GM21390 (cell line): ENCODE measurements at regions not wholly inside any gene's neighbourhood (a gene's known extent, or its start where the extent isn't known, plus 50 kb on each side); places are given as distances from the start of the nearest gene placed in this dataset.

ENCODE experiments used
- ATAC-seq: cut with Tn5 transposase; IDR thresholded peaks from one replicate; pipeline ENCODE4 v1.9.1; 2021; ENCODE audit not compliant: unreplicated experiment

DNA sequence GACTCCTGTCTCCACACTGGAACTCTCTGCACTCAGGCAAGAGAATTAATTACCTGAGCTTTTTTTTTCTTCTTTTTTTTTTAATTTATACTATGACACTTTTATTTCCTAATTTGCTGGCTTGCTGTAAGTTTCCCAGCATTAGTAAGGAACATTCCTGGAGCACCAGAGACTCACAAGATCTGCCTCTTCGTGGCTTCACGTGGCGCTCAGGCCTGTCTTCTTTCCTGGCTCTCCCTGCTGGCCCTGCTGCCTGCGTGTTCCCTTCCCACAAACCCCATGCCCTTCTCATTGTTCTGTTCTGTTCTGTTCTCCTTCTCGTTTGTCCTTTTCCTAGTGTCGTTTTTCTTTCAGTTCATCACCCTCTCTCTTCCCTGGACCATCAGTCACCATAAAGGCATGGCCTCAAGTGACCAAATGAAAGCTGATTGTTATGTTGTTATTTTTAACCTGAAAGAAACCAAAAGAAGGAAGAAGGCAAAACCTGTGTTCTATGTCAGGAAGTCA is 591.6 kb upstream of the PFKP start:
- ATAC-seq = no peak

GRCh38 chr10:2471811-2472210 is 595.5 kb upstream of the PFKP start:
- ATAC-seq = no peak

GRCh38 chr10:2469802-2470201 is 597.5 kb upstream of the PFKP start:
- ATAC-seq = no peak

GRCh38 chr10:2464483-2464882 is 602.9 kb upstream of the PFKP start:
- ATAC-seq = no peak

DNA sequence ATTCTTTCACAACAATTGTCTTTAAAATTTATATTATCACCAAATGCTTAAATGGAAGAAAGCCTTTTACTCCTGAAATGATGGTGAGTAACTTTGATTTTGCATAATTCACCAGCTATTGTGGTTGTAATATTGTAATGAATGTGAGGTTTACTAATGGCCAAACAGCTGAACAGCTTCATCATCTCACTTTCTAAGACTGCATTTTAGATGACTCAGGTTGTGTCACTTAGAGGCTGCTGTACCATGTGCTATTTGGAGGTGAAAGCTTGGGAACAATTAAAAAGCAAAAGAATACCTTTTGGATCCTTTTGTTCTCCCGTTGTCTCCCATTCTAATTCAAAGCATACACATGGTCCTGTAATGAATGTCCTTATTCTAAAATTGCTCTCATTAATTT is 604.0 kb upstream of the PFKP start:
- no peak for ATAC-seq

DNA sequence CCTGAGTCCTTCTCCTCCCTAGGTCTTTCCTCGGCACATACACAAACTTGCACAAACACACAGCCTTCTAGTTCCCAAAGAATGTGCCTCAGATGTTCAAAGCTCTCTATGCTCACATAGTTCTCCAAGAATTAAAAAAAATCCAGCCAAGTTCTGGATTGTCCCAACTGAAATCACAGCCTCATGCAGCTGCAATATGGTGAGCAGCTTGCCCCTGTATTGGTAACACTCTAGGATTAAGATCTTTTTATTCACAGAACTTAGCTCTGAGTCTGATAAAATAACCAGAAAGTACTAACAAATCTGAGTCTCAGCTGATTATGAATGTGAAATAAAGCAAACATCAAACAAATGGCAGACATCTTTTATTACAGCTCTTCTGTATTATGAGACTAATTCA is 604.8 kb upstream of the PFKP start:
- ATAC-seq = no peak

DNA sequence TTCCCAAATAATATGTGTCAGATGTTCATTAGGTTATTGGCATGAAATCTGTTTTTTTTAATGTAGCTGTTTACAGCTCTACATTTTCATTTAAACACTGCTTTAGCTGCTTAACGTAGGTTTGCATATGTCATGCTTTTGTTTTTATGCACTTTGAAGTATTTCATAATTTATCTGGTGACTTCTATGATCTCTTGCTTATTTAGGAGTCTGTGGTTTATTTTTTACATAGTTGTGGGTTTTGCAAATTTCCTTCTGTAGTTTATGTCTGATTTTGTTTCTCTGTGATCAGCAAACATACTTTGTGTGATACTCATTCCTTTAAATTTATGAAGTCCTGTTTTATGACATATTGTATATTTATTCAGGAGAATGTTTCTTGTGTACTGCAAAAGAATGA is 606.5 kb upstream of the PFKP start:
- no peak for ATAC-seq

DNA sequence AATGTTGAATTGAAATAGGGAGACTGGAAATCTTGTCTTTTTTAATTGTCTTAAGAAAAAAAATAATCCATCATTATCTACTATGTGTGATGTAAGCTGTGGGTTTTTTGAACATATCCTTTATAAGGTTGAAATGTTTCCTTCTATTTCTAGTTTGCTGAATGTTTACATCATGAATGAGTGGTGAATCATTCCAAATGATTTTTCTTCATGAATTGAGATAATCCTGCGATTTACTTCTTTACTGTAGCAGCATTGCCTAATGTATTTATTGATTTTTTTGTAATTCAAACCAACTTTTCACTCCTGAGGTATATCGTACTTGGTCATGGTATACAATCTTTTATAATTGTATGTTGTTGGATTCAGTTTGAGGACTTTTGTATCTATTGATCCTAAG is 607.6 kb upstream of the PFKP start:
- ATAC-seq = no peak

GRCh38 chr10:2456834-2457233 is 610.5 kb upstream of the PFKP start:
- ATAC-seq = no peak

- ATAC-seq = no peak
Measured at GRCh38 chr10:2445370-2445769, 622.0 kb upstream of the PFKP start.

- ATAC-seq = no peak
Measured at GRCh38 chr10:2439983-2440382, 627.4 kb upstream of the PFKP start.

DNA sequence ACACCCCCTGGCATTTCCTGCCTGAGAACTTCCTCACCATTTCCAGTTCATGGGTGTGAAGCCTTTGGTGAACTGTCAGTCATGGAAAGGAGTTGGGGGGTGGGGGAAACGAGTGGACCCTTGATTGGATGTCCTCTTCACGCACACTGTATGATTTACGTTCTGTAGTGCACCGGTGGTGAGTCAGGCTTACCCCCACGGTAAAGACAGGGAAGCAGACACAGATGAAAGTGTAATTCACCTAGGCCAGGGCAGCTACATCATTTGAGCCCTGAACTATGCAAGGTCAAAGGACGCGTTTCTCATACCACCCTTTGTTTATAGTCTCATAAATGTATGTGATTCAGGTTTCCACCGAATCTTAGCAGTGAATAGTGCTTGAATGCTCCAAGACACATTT is 628.3 kb upstream of the PFKP start:
- no peak for ATAC-seq

GRCh38 chr10:2438248-2438939 is 629.0 kb upstream of the PFKP start:
- ATAC-seq = no peak

GRCh38 chr10:2436933-2437332 is 630.4 kb upstream of the PFKP start:
- no peak for ATAC-seq

DNA sequence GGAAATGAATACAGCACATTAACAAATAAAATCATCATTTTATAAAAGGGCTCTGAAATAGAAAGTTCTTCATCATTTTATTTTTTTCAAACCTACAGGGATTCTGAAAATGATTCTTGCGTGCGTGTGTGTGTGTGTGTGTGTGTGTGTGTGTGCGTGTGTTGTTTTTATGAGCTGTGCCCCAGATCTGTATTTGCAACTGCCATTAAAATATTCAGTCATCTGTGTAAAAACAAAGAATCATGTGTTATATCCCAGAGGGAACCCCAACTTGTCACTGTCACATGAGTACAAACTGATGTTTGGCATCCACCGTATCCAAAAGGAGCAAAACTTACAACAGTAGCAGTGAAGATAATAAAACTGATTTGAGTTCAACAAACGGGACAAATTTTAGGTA is 635.4 kb upstream of the PFKP start:
- ATAC-seq = no peak

DNA sequence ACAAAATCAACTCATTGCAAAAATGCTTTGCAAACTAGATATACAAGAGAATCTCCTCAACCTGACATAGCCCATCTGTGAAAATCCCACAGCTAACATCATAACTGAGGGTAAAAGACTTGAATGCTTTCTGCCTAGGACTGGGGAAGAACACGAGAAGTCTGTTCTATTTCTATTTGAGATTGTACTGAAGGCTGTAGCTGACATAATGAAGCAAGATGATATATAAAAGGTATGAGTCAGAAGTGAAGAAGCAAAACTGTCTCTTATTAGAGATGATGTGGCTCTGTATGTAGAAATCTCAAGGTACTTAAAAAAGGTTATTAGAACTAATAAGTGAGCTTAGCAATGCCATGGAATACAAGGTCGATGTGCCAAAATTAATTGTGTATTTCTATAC is 639.9 kb upstream of the PFKP start:
- no peak for ATAC-seq

- no peak for ATAC-seq
Measured at GRCh38 chr10:2425320-2425719, 642.0 kb upstream of the PFKP start.

- no peak for ATAC-seq
Measured at GRCh38 chr10:2414562-2414961, 652.8 kb upstream of the PFKP start.

DNA sequence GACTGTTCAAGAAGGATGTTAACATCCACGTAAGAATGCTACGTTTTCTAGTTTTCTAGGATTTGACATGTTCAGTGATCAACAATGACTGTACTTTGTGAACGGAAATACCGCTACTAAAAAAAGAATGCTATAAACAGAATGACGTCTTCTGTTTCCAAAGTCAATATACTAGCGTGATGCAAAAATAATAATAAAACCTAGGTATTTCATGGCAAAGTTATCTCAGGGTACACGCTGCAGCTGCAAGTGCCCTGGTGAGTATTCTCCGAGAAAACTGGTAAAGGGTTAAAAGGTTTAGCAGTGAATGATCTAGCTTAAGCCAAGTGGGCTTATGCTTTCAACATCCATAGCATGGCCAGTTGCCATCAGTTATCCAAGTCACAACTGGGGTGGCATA is 653.3 kb upstream of the PFKP start:
- no peak for ATAC-seq

GRCh38 chr10:2410049-2410448 is 657.3 kb upstream of the PFKP start:
- no peak for ATAC-seq

DNA sequence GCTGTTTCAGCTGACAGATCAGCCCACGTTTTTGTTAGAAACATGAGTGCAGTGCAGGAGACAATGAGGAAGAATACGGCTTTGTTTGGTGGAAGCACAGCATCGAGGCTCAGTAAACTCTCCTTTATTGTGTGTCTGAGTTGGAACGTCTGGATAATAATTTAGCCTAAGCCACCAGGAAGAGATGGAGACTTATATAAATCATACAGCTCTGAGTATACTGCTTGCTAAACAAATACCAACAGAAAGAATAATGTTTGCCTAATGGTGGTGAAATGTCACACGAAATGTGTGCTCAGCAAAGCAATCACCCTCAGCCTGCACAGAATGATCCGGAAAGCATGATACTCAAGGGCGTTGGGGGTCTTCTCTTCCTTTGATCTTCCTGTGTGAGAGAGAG is 664.1 kb upstream of the ADARB2 start:
- ATAC-seq = no peak

DNA sequence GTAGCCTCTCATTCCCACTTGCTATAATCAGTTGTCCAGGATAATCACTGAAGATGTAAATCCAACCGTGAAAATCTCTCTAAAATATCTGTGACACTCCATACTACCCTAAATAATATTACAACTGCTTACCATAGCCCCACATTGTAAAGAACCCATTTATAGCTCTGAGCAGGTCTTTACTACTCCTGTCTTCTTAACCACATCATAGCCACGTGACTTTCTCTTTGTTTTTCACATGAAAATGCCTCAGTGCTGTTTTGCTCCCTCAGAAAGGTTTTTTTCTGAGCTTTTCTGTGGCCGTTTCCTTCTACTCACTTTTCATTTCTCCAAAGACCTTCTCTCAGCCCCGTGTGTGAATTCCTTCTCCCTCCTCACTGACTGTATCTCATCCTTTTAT is 662.2 kb upstream of the ADARB2 start:
- ATAC-seq = no peak

DNA sequence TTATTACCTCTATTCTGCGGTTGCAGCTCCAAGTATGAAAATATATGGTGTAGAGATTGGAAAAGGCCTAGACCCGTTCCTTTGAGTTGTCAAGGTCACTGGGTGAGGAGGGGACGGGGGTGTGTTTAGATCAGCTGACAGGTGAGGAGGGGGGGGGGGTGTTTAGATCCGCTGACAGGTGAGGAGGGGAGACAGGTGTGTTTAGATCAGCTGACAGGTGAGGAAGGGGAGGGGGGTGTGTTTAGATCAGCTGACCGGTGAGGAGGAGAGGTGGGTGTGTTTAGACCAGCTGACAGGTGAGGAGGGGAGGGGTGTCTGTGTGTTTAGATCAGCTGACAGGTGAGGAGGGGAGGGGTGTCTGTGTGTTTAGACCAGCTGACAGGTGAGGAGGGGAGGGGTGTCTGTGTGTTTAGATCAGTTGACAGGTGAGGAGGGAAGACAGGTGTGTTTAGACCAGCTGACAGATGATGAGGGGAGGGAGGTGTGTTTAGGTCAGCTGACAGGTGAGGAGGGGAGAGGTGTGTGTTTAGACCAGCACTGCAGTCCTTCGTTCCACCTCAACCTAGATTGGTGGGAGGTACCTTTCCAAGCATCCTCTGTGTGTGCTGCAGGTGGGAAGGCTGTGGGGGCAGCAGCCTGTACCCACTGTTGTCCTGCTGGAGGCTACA is 655.0 kb upstream of the ADARB2 start:
- no peak for ATAC-seq
